ENCODE measurements at regions not wholly inside any gene's neighbourhood (a gene's known extent, or its start where the extent isn't known, plus 50 kb on each side); places are given as distances from the start of the nearest gene placed in this dataset.

DNA sequence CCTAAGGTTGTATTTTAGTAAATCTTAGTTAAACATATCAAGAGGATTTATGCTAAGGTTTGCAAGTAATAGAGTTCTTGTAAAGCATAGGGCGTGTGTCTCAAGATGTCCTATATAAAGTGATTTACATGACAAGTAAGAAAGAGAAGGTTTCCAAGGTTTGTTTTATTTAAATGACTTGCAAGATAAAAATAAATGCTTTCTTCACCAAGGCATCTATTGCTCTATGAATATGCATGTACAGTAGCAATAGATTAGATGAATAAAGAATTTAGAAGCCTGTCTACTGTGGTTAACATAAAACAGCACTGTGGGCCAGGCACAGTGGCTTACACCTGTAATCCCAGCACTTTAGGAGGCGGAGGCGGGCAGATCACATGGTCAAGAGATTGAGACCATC, 466.4 kb upstream of the IL12A start:
- TF ChIP-seq CTCF (IDR thresholded peaks at IDR 0.05) (no peak), EP300 (IDR thresholded peaks at IDR 0.05; ENCODE audit: borderline replicate concordance in 1 of 2, low read depth in 1 of 2, low read length in 1 of 2) (no peak)
